CD4-positive, alpha-beta T cell treated with Interleukin-2 at 100 ng/mL for 4 hours (primary cell): ENCODE measurements at regions not wholly inside any gene's neighbourhood (a gene's known extent, or its start where the extent isn't known, plus 50 kb on each side); places are given as distances from the start of the nearest gene placed in this dataset.

Experiments used
- DNase-seq: peaks from one replicate; pipeline ENCODE4 v3.0.0-alpha.2; 2020; ENCODE audit warnings: low spot score

DNA sequence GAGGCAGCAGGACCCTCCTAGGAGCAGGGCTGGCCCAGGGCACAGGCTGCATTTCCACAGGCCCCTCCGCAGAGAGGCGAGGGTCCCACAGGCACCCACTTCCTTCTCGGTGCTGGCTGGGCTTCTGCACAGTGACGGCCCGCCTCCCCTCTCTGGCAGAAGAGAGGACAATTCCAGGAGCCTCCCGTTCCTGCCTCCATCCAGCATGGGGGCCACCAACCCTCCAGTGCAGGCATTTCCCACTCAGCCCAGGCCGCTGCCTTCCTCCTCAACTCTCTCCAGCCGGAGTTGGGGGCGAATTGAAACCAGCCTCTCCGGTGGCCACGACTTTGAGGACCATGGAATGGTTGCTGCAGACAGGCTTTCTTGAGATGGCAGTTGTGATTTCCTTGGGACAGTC lies 125.0 kb upstream of the PPP2R2D start:
- DNase-seq = no peak

GRCh38 chr10:131776496-131776895 lies 124.3 kb upstream of the PPP2R2D start:
- no peak for DNase-seq

DNA sequence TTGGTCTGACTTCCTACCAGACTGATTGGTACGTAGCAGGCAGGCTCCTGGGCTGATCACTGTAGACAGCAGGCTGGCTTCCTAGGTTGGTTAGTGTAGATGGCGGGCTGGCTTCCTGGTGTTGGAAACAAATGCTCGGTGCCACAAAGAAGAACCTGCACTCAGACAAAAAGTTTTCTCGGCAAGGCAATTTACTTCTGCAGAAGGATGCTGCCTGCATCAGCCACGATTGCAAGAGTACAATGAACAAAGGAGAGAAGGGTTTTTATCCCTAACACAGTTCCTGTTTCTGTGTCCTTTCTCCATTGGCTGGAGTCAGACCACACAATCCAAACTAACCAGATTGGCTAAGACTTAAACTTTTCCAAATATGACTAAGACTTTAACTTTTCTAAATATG lies 123.6 kb upstream of the PPP2R2D start:
- no peak for DNase-seq

GRCh38 chr10:131777921-131778320 lies 122.9 kb upstream of the PPP2R2D start:
- DNase-seq = no peak

- DNase-seq = no peak
Observed at GRCh38 chr10:131778385-131778784, 122.4 kb upstream of the PPP2R2D start.

- no peak for DNase-seq
Observed at GRCh38 chr10:131778842-131779241, 122.0 kb upstream of the PPP2R2D start.

- DNase-seq = no peak
Observed at GRCh38 chr10:131779661-131780394, 121.0 kb upstream of the PPP2R2D start.

DNA sequence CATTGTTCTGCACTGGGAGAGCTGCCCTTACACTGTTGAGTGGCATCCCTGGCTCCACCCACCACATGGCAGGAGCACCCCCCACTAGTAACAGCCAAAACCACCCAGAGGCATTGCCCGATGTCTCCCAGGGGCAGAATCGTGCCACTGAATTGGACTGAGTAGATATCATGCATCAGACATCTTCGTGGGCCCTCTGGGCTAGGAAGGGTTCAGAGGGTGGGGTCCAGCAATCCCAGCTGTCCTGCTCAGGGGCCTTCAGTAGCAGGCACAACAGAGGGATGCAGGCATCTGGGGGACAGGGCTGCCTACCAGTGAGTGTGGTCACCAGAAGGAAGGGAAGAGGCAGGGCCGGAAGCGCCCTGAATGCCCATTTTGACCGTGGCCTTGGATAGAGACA lies 119.7 kb upstream of the PPP2R2D start:
- DNase-seq = no peak

- no peak for DNase-seq
Observed at GRCh38 chr10:131781791-131782190, 119.0 kb upstream of the PPP2R2D start.

DNA sequence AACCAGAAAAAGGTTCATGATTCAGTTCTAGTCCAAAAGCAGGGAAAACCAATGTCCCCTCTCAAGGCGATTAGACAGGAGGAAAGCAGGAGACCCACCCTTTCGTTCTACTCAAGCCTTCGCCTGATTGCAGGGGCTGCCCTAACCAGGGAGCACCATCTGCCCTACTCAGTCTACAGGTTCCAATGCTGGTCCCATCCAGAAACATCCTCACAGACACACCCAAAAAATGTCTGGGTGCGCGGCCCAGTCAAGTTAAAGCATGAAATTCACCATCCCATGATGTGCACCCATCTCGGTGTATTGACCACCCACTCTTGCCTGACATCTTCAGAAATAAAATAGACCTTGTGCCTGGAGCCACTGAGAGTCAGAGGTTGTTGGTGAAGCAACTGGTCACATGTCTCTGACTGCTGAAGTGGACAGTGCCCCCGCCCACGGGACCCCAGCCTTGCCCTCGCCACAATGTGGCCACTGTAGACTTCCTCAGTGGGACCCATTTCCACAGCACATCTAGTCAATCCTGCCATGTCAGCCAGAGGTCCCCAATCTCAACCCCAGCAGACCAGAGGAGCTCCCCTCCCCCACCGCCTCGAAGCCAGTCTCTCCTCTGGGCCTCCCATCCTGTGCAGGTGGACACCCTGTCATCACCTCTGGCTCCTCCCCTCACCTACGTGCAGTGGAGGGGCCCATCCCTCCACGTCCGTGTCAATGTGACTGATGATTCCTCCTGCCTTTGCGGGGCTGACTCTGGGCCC lies 116.3 kb upstream of the PPP2R2D start:
- no peak for DNase-seq

DNA sequence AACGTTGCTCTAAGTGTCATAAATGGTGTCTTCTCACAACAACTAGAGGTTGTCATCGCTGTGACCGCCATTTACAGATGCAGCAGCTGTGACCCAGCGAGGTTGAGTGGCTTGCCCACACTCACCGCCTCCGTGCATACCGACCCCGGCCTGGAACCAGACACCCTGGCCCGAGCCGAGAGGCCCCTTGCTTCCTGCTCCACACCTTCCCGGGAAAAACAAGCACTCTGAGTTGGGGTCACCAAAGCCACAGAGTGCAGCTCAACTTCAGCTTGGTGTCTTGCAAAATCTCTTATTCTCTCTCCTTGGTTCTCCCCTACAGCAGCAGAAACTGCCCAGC lies 115.7 kb upstream of the PPP2R2D start:
- no peak for DNase-seq

DNA sequence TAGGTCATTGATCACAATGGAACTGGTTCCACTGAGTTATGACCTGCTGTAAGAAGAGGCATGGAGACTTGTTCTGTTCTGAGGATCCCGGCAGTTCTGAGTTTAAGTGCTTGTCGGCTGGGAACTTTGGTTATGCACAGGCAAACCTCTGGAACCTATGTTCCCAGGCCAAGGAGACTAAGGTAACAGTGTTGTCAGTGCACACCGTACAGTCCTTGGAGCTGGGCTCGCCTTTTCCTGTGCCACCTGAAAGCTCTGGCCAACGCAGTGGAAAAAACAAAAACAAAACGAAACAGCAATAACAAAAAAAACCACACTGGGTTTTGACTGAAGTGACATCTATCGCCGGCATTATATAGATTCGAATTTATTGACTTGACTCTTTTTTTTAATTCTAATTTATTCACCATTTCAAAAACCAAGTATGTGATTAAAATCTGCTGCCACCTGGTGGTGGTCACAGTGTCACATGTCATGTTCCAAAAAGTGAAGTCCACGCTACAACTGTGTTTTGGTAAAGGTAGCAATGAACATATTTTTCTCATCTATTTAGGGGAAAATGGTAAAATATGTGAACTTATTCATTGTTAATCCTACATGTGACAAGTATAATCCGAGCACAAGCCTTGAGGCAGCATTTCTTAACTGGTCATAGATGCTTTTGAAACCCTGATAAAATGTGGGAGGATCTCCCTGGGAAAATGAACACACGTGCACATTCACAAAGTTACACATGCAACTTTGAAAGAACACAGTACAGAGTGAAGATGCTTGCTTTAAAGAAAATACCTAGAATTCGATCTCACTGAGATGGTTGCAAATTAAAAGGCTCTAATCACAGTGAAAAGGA lies 113.8 kb upstream of the PPP2R2D start:
- DNase-seq = peak; percentile 5

DNA sequence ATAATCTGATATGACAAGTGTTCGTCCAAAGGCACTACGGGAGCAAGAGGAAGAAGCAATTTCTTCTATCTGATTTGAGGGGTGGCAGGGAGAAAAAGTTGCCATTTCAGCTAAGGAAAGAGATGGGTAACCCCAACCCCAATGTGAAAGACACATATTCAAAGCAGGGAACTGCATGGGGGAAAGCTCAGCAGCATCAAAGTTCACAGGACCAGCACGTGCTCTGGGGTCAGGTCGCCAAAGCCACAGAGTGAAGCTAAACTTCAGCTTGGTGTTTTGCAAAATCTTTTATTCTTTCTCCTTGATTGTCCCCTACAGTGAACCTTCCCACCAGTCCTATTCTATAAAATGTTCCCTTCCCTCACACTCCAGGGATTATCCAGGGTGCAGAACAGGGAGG lies 112.8 kb upstream of the PPP2R2D start:
- no peak for DNase-seq

DNA sequence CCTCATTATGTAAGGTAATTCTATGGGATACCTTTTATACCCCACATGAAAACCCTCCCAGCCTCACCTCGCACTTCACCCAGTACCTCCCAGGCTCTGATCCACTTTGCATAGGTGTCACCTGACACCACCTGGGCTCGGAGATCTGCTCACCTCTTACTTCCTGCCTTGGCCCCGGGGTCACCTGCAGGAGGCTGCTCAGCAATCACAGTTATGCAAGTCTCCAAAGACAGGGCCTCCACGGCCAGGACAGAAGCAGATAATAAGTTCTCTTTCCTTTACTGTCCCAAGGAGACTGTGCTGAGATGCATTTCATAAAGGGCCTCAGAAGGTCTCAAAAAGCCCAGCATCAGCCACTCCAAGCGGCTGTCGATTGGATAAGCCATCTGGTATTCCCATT lies 112.4 kb upstream of the PPP2R2D start:
- DNase-seq = no peak

DNA sequence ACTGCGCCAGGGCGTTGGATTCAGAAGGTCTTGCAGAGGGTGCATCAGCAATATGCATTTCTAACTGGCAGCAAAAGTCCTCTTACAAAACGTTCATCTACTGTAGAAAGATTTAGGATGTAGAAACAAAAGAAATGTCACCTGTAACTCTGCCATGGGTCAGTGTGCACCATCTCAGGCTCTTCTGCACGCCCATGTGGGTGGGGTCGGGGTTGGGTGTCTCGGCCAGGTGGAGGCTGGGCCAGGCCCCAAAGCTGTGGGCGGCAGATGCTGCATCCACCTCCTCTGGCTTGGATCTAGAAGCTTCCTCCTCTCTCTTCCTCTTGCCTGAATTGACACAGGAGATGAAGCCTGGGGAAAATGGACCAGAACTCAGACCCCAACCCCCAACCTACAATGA lies 111.3 kb upstream of the PPP2R2D start:
- DNase-seq = no peak

- no peak for DNase-seq
Observed at GRCh38 chr10:131790021-131790420, 110.8 kb upstream of the PPP2R2D start.

DNA sequence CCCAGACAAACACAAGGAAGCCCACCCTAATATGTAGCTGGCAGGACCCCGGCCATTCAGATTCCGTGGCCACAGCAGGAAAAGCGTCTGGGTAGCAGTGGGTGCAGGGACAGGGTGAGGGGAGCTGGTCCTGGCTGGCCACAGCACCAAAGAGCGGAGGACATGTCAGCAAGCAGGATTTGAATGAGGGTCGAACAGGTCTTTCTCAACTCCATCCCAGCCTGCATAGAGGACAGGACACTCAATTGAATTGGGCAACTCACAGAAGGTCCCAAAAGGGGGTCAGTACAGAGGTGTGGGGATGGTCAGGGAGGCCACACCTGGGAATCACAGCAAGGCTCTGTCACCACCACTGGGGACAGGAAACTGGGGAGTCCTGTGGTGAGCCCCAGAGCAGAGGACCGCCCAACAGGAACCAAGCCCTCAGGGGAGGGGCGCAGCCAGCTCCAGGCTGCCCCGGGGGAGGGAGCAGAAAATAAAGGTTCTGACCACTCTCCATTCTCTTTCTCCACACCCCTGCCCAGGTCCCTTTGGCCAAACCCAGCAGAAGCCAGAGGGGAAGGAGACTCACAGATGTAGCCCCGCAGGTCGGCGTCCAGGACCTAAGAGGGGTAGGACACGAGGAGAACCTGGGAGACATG lies 108.7 kb upstream of the PPP2R2D start:
- DNase-seq = no peak

- no peak for DNase-seq
Observed at GRCh38 chr10:131792809-131793208, 108.0 kb upstream of the PPP2R2D start.

DNA sequence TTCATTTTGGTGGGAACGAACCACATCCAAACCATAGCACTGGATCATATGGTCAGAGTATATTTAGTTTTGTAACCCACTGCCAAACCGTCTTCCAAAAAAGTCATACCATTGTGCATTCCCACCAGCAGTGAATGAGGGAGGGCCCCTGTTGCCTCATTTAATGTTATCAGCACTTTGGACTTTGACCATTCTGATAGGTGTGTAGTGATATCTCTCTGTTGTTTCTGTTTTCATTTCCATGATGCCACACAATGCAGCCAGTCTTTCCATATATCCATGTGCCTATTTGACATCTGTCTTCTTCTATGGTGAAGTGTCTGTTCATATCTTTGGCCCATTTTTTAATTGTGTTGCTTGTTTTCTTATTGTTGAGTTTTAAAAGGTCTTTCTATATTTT lies 105.0 kb upstream of the PPP2R2D start:
- no peak for DNase-seq

DNA sequence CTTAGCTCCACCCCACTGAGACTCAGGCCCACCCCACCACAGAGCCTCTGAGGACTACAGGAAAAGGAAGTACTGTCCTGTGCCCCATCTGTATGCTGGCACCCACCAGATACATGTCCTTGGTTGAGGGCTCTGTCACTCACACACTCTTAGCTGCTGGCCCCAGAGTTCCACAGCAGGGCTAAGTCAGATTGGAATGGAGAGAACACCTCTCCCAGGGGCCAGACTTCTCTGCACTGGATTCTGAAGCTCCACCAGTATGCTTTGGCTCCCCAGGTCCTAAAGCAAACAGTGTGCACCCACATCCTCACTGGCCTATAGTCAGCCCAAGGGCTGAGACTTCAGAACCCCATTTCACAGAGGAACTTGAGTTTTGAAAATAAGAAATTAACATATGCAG lies 103.2 kb upstream of the PPP2R2D start:
- DNase-seq = no peak

- DNase-seq = no peak
Observed at GRCh38 chr10:131799429-131799828, 101.4 kb upstream of the PPP2R2D start.

- no peak for DNase-seq
Observed at GRCh38 chr10:131802156-131802915, 98.5 kb upstream of the PPP2R2D start.
